ENCODE measurements at regions not wholly inside any gene's neighbourhood (a gene's known extent, or its start where the extent isn't known, plus 50 kb on each side); places are given as distances from the start of the nearest gene placed in this dataset.

GRCh38 chrX:12052109-12052508 is 86.2 kb upstream of the FRMPD4 start:
- no peak overlapping the region for H3K4me3 ChIP-seq (replicated peaks in 1 of 3; ENCODE audit: insufficient read depth in 1 of 3, low read depth in 1 of 3, low read length in 3 of 3)
- no peak for DNase-seq (ENCODE audit: low read depth, low spot score)
- H2AFZ ChIP-seq (ENCODE audit: low read depth, low read length) = no peak overlapping the region
- POLR2A ChIA-PET = no interaction called here
- no peak overlapping the region for H3K27ac ChIP-seq (ENCODE audit: insufficient read depth, low read depth, low read length)
- no peak overlapping the region for H3K4me2 ChIP-seq (ENCODE audit: insufficient read depth, low read length)
- H3K4me1 ChIP-seq (ENCODE audit: control insufficient read depth, extremely low read depth, insufficient read depth, low read length) = no peaks in the 10 kb centered on the region
- intact Hi-C loops (cut with micrococcal nuclease) (no loop called here), dilution Hi-C loops (cut with MboI; ENCODE audit: extremely low pct_ligation_motif_present, low sequenced_read_pairs) (no loop called here)
- no peaks in the 10 kb centered on the region for H3K27me3 ChIP-seq (ENCODE audit: control insufficient read depth in 2 of 2, insufficient read depth in 2 of 2, low read length in 2 of 2)
- H4K20me1 ChIP-seq (replicated peaks; ENCODE audit: control insufficient read depth, extremely low read depth, insufficient read depth, low read length) = no peaks in the 10 kb centered on the region
- no peaks in the 10 kb centered on the region for H3K79me2 ChIP-seq (ENCODE audit: control insufficient read depth, insufficient read depth, low read length)
- no peaks in the 10 kb centered on the region for H3K9me3 ChIP-seq (replicated peaks; ENCODE audit: control insufficient read depth, insufficient read depth, low read length)
- TF ChIP-seq CTCF (IDR thresholded peaks at IDR 0.05; ENCODE audit: extremely low read depth in 1 of 2, insufficient read depth in 1 of 2, low read depth in 1 of 2, low read length in 2 of 2) (no peak), EZH2 (IDR thresholded peaks at IDR 0.05; ENCODE audit: borderline replicate concordance, low read depth, low read length, severe bottlenecking) (no peak), POLR2AphosphoS5 (IDR thresholded peaks at IDR 0.05; ENCODE audit: insufficient read depth, low read depth, low read length) (no peak), JUN (IDR thresholded peaks at IDR 0.05; ENCODE audit: borderline replicate concordance, insufficient read depth, insufficient read length, low read depth) (no peak), GATA2 (IDR thresholded peaks at IDR 0.05; ENCODE audit: insufficient read depth, insufficient read length, low read depth, low read length) (no peak), MAX (IDR thresholded peaks at IDR 0.05; ENCODE audit: insufficient read depth, insufficient read length) (no peak), FOS (IDR thresholded peaks at IDR 0.05; ENCODE audit: borderline replicate concordance, insufficient read depth, low read length) (no peak), MYC (IDR thresholded peaks at IDR 0.05; ENCODE audit: low read depth, low read length) (no peak), POLR2A (IDR thresholded peaks at IDR 0.05; ENCODE audit: low read depth, low read length) (no peak)
- no TSS peak for BruUV-seq (replicated peaks)
- no peak overlapping the region for H3K9ac ChIP-seq (replicated peaks; ENCODE audit: extremely low read depth, insufficient read depth, low read length)
- no peaks in the 10 kb centered on the region for H3K9me1 ChIP-seq (replicated peaks; ENCODE audit: control insufficient read depth, extremely low read depth, insufficient read depth, low read length)
- FAIRE-seq = no peak
- CTCF ChIA-PET = no interaction called here
- H3K36me3 ChIP-seq (ENCODE audit: control insufficient read depth in 2 of 2, extremely low read depth in 1 of 2, insufficient read depth in 2 of 2, low read length in 2 of 2) = no peaks in the 10 kb centered on the region
